GM12878 (cell line): ENCODE measurements at regions not wholly inside any gene's neighbourhood (a gene's known extent, or its start where the extent isn't known, plus 50 kb on each side); places are given as distances from the start of the nearest gene placed in this dataset.

Source experiments
- KDM1A ChIP-seq: fragments of 200-600 bp; sonication (generic); IDR thresholded peaks from 2 replicates; pipeline ENCODE4 v1.6.1; 2016; ENCODE audit warnings: borderline replicate concordance
- POLR2A ChIP-seq: IDR thresholded peaks from 2 replicates; pipeline ENCODE4 v1.6.1; 2011; ENCODE audit warnings: low read depth, mild to moderate bottlenecking, low read length
- RBBP5 ChIP-seq: fragments of 200-600 bp; sonication (generic); conservative IDR thresholded peaks from 2 replicates; pipeline ENCODE4 v1.6.1; 2016
- SRF ChIP-seq, 2 experiments: IDR thresholded peaks; 2 replicates each; pipeline ENCODE4 v1.6.1; 2011; ENCODE audit warnings: low read depth in 2 of 2, low read length in 2 of 2, mild to moderate bottlenecking in 1 of 2, moderate library complexity in 1 of 2
- TAF1 ChIP-seq: IDR thresholded peaks from 2 replicates; pipeline ENCODE4 v1.6.1; 2011; ENCODE audit warnings: mild to moderate bottlenecking, low read depth, low read length, borderline replicate concordance
- TF ChIP-seq, protein P1 (sequence below), 3 experiments: IDR thresholded peaks in 2 of 3; conservative IDR thresholded peaks in 1 of 3; 2 replicates each; pipeline ENCODE4 v1.5.1; 2011; ENCODE audit warnings: low read depth in 3 of 3, low read length in 3 of 3, mild to moderate bottlenecking in 3 of 3, control low read depth in 2 of 3, moderate library complexity in 2 of 3, inconsistent platforms in 1 of 3, mixed read lengths in 1 of 3; ENCODE audit not compliant: control insufficient read depth in 2 of 3, insufficient read depth in 1 of 3; ENCODE audit errors: extremely low read depth in 1 of 3

- no peak for TF ChIP-seq POLR2A
- no peak for TF ChIP-seq TAF1
- TF ChIP-seq KDM1A, result no peak
- TF ChIP-seq, protein P1, sequence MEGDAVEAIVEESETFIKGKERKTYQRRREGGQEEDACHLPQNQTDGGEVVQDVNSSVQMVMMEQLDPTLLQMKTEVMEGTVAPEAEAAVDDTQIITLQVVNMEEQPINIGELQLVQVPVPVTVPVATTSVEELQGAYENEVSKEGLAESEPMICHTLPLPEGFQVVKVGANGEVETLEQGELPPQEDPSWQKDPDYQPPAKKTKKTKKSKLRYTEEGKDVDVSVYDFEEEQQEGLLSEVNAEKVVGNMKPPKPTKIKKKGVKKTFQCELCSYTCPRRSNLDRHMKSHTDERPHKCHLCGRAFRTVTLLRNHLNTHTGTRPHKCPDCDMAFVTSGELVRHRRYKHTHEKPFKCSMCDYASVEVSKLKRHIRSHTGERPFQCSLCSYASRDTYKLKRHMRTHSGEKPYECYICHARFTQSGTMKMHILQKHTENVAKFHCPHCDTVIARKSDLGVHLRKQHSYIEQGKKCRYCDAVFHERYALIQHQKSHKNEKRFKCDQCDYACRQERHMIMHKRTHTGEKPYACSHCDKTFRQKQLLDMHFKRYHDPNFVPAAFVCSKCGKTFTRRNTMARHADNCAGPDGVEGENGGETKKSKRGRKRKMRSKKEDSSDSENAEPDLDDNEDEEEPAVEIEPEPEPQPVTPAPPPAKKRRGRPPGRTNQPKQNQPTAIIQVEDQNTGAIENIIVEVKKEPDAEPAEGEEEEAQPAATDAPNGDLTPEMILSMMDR (IDR thresholded peaks at IDR 0.05 in 2 of 3, conservative IDR thresholded peaks at IDR 0.05 in 1 of 3; ENCODE audit: control insufficient read depth in 2 of 3, extremely low read depth in 1 of 3, insufficient read depth in 1 of 3, low read depth in 3 of 3, low read length in 3 of 3), result no peak
- no peak for TF ChIP-seq RBBP5
- no peak for TF ChIP-seq SRF (IDR thresholded peaks at IDR 0.05; ENCODE audit: low read depth in 2 of 2, low read length in 2 of 2)
Observed at GRCh38 chr2:107553046-107553445, 273.6 kb upstream of the RGPD4 start.
